ENCODE measurements at regions not wholly inside any gene's neighbourhood (a gene's known extent, or its start where the extent isn't known, plus 50 kb on each side); places are given as distances from the start of the nearest gene placed in this dataset.
"Not testable (repeated sequence)": the region's sequence is repeated elsewhere in the genome, so short reads cannot be mapped to it uniquely, and the experiment has no call there.

GRCh38 chr14:29376237-29376636 lies 551.4 kb downstream of the PRKD1 start:
- no peak for DNase-seq (ENCODE audit: low spot score)

GRCh38 chr14:29380826-29381225 lies 546.8 kb downstream of the PRKD1 start:
- DNase-seq (ENCODE audit: low spot score): no peak

- DNase-seq (ENCODE audit: low spot score): no peak
Observed at GRCh38 chr14:29388571-29388970, 539.1 kb downstream of the PRKD1 start.

GRCh38 chr14:29390081-29390832 lies 537.4 kb downstream of the PRKD1 start:
- DNase-seq (ENCODE audit: low spot score): no peak

GRCh38 chr14:29391231-29391630 lies 536.4 kb downstream of the PRKD1 start:
- DNase-seq (ENCODE audit: low spot score): no peak

GRCh38 chr14:29391801-29392200 lies 535.8 kb downstream of the PRKD1 start:
- DNase-seq (ENCODE audit: low spot score): no peak

- no peak for DNase-seq (ENCODE audit: low spot score)
Observed at GRCh38 chr14:29392287-29392686, 535.4 kb downstream of the PRKD1 start.

- no peak for DNase-seq (ENCODE audit: low spot score)
Observed at GRCh38 chr14:29403091-29403490, 524.6 kb downstream of the PRKD1 start.

GRCh38 chr14:29410581-29410980 lies 517.1 kb downstream of the PRKD1 start:
- DNase-seq (ENCODE audit: low spot score): no peak

- DNase-seq (ENCODE audit: low spot score): not testable (repeated sequence)
Observed at GRCh38 chr14:29414931-29415330, 512.7 kb downstream of the PRKD1 start.

GRCh38 chr14:29419736-29420135 lies 507.9 kb downstream of the PRKD1 start:
- DNase-seq (ENCODE audit: low spot score): no peak

- no peak for DNase-seq (ENCODE audit: low spot score)
Observed at GRCh38 chr14:29421156-29421728, 506.4 kb downstream of the PRKD1 start.

GRCh38 chr14:29425705-29426482 lies 501.8 kb downstream of the PRKD1 start:
- DNase-seq (ENCODE audit: low spot score): no peak

GRCh38 chr14:29442696-29443095 lies 485.0 kb downstream of the PRKD1 start:
- no peak for DNase-seq (ENCODE audit: low spot score)

- DNase-seq (ENCODE audit: low spot score): no peak
Observed at GRCh38 chr14:29444216-29444615, 483.4 kb downstream of the PRKD1 start.

- no peak for DNase-seq (ENCODE audit: low spot score)
Observed at GRCh38 chr14:29444805-29445204, 482.8 kb downstream of the PRKD1 start.

- DNase-seq (ENCODE audit: low spot score): no peak
Observed at GRCh38 chr14:29446971-29447370, 480.7 kb downstream of the PRKD1 start.

- no peak for DNase-seq (ENCODE audit: low spot score)
Observed at GRCh38 chr14:29451941-29452340, 475.7 kb downstream of the PRKD1 start.

GRCh38 chr14:29453045-29453444 lies 474.6 kb downstream of the PRKD1 start:
- no peak for DNase-seq (ENCODE audit: low spot score)

- no peak for DNase-seq (ENCODE audit: low spot score)
Observed at GRCh38 chr14:29454026-29454693, 473.5 kb downstream of the PRKD1 start.

GRCh38 chr14:29458547-29458946 lies 469.1 kb downstream of the PRKD1 start:
- no peak for DNase-seq (ENCODE audit: low spot score)

GRCh38 chr14:29459531-29459930 lies 468.1 kb downstream of the PRKD1 start:
- no peak for DNase-seq (ENCODE audit: low spot score)

Measured in pons (tissue), 1 donor.